ENCODE measurements at regions not wholly inside any gene's neighbourhood (a gene's known extent, or its start where the extent isn't known, plus 50 kb on each side); places are given as distances from the start of the nearest gene placed in this dataset.

DNA sequence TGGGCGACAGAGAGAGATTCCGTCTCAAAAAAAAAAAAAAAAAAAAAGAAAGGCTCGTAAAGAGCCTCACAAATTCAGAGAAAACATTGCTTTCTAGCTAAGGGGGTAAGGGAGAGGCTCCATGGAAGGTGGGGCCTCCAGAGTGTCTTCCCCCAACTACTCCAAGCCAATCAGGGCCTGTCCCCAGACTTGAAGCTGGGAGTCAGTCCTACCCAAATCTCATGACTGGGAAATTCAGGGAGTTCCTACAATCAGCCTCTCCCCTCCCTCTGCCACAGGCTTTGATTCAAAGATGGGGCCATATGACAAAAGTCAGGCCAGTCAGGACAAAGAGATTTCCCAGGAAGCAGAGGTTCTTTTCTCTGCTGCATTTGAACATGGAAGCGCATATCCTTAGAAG is 63.0 kb upstream of the NUP160 start:
- H3K4me3 ChIP-seq (ENCODE audit: low read depth, low read length): no peak overlapping the region
- TF ChIP-seq, protein P1, sequence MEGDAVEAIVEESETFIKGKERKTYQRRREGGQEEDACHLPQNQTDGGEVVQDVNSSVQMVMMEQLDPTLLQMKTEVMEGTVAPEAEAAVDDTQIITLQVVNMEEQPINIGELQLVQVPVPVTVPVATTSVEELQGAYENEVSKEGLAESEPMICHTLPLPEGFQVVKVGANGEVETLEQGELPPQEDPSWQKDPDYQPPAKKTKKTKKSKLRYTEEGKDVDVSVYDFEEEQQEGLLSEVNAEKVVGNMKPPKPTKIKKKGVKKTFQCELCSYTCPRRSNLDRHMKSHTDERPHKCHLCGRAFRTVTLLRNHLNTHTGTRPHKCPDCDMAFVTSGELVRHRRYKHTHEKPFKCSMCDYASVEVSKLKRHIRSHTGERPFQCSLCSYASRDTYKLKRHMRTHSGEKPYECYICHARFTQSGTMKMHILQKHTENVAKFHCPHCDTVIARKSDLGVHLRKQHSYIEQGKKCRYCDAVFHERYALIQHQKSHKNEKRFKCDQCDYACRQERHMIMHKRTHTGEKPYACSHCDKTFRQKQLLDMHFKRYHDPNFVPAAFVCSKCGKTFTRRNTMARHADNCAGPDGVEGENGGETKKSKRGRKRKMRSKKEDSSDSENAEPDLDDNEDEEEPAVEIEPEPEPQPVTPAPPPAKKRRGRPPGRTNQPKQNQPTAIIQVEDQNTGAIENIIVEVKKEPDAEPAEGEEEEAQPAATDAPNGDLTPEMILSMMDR (IDR thresholded peaks at IDR 0.05; ENCODE audit: insufficient read depth, low read depth, low read length, missing control alignments): no peak
- DNase-seq (ENCODE audit: low read depth): no peak

DNA sequence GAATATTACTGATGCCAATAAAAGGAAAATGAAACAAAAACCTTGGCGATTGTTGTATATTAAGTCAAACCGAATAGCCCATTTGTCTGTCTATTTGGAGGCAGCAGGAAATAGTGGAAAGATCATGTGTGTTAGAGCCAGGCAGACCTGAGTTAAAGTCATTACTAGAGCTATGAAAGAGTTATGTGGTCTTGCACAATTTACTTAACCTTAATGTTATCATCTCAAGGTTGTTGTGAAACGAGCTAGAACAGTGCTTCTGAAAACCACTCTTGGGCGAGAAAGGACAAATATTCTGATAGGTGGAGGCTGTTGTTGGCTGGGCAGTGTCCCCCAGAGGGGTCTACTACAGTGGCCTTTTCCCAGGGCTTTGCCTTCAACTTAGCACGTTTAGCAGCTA is 60.0 kb upstream of the NUP160 start:
- DNase-seq (ENCODE audit: low read depth): no peak
- H3K4me3 ChIP-seq (ENCODE audit: low read depth, low read length): no peak overlapping the region
- TF ChIP-seq, protein P1 (IDR thresholded peaks at IDR 0.05; ENCODE audit: insufficient read depth, low read depth, low read length, missing control alignments): no peak

DNA sequence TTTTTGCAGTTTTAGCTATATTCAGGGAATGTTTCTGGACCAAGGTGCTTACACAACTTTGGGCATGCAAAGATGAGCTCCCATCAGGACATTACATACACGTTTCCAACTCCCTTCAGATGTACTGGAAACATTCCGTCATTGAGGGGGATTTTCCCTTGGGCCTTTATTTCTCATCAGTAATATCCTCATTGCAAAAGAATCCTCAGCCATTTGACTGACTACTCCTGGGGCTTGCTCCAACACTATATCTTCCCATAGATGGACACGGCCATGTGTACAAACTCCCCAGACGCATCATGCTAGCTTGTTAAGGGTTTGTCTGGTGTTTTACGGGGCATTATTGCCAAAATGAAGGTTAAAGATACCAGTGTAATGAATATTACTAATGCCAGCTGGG is 59.3 kb upstream of the NUP160 start:
- DNase-seq (ENCODE audit: low read depth): no peak
- H3K4me3 ChIP-seq (ENCODE audit: low read depth, low read length): no peak overlapping the region
- TF ChIP-seq, protein P1 (IDR thresholded peaks at IDR 0.05; ENCODE audit: insufficient read depth, low read depth, low read length, missing control alignments): no peak

DNA sequence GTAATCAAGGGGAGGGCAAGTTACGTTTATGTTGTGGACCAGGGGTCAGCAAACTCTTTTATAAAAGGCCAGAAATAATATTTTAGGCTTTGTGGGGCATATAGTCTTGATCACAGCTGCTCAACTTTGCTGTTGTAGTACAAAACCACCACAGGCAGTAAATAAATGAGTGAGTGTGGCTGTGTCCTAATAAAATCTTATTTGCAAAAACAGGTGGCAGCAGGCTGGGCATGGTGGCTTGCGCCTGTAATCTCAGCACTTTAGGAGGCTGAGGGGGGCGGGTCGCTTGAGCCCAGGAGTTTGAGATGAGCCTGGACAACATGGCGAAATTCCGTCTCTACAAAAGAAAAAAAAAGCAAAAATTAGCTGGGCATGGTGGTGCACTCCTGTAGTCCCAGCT is 57.9 kb upstream of the NUP160 start:
- no peak overlapping the region for H3K4me3 ChIP-seq (ENCODE audit: low read depth, low read length)
- TF ChIP-seq, protein P1 (IDR thresholded peaks at IDR 0.05; ENCODE audit: insufficient read depth, low read depth, low read length, missing control alignments): no peak
- DNase-seq (ENCODE audit: low read depth): no peak

DNA sequence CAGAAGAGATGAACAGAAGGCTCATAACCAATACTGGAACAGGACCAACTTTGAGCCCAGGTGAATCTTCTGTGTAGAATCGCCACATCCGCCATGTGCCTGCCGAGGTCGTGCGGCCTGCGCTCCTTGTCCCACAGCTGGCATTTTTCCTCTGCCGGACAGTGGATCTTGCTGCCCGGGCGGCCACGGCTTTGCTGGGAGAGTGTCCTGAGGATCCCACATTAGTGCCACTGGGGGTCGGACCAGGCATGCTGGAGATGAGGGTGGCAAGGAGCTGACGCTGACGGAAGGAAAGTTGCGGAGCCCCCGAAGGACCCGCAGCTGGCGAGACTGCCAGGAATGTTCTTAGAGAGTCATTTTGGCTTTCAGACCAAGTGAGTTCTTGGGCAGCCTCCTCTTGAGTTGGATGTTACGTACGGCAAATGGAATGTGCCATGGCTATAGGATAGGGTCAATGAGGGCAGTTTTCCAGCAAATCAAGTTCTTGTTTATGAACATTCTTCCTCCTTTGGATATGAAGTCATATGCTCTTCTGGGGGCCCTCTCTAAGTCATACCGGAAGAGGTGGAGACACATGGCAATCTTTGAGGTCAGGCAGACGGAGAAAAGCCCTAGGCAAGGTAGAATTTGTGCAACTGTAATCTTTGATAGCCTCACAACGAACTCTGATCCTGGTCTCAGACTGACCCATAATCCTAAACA is 57.4 kb upstream of the NUP160 start:
- DNase-seq (ENCODE audit: low read depth): no peak
- TF ChIP-seq, protein P1 (IDR thresholded peaks at IDR 0.05; ENCODE audit: insufficient read depth, low read depth, low read length, missing control alignments): no peak
- no peak overlapping the region for H3K4me3 ChIP-seq (ENCODE audit: low read depth, low read length)

DNA sequence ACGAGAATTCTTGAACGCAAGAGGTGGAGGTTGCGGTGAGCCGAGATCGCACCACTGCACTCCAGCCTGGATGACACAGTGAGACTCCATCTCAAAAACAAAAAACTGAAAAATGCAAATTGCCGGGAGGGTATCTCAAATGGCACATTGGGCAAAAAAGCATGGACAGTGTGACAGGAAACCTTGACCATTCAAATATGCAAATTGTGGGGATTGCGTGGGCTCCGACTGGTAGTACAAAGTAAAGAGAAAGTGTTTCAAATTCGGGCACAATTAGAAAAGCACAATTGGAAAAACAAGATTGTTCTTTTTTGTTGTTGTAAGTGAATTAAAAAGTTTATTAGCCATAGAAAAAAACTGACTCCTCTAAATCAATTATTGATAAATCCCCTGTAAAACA is 56.7 kb upstream of the NUP160 start:
- H3K4me3 ChIP-seq (ENCODE audit: low read depth, low read length): no peak overlapping the region
- TF ChIP-seq, protein P1 (IDR thresholded peaks at IDR 0.05; ENCODE audit: insufficient read depth, low read depth, low read length, missing control alignments): no peak
- DNase-seq (ENCODE audit: low read depth): no peak

DNA sequence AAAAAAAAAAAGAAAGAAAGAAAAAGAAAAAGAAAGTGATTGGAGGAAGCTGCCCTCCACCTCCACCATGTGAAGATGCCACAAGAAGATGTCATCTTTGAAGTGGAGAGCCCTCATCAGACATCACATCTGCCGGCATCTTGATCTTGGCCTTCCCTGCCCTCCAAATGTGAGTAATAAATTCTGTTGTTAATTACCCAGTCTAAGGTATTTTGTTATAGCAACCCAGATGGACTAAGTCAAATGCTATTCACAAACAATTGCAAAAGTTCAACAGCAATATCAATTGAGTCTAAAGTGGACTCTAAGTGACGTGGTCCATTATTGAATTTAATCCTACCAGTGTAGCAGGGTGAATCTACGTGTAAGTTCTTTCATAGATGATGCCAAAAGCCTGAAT is 55.9 kb upstream of the NUP160 start:
- no peak overlapping the region for H3K4me3 ChIP-seq (ENCODE audit: low read depth, low read length)
- no peak for DNase-seq (ENCODE audit: low read depth)
- TF ChIP-seq, protein P1 (IDR thresholded peaks at IDR 0.05; ENCODE audit: insufficient read depth, low read depth, low read length, missing control alignments): no peak
